ENCODE measurements at regions not wholly inside any gene's neighbourhood (a gene's known extent, or its start where the extent isn't known, plus 50 kb on each side); places are given as distances from the start of the nearest gene placed in this dataset.
"Not testable (repeated sequence)": the region's sequence is repeated elsewhere in the genome, so short reads cannot be mapped to it uniquely, and the experiment has no call there.

- DNase-seq: no peak
Observed at GRCh38 chr6:121944354-121944753, 455.1 kb upstream of the HSF2 start.

- DNase-seq: no peak
Observed at GRCh38 chr6:121951123-121951522, 448.3 kb upstream of the HSF2 start.

GRCh38 chr6:121951918-121952379, 447.5 kb upstream of the HSF2 start:
- no peak for DNase-seq

GRCh38 chr6:121955401-121955800, 444.1 kb upstream of the HSF2 start:
- not testable (repeated sequence) for DNase-seq

GRCh38 chr6:121956782-121957181, 442.7 kb upstream of the HSF2 start:
- no peak for DNase-seq

GRCh38 chr6:121959501-121959900, 440.0 kb upstream of the HSF2 start:
- no peak for DNase-seq

- no peak for DNase-seq
Observed at GRCh38 chr6:121961619-121962125, 437.8 kb upstream of the HSF2 start.

- DNase-seq: no peak
Observed at GRCh38 chr6:121963826-121964225, 435.6 kb upstream of the HSF2 start.

GRCh38 chr6:121965739-121966138, 433.7 kb upstream of the HSF2 start:
- no peak for DNase-seq

- no peak for DNase-seq
Observed at GRCh38 chr6:121967631-121968030, 431.8 kb upstream of the HSF2 start.

GRCh38 chr6:121971931-121972335, 427.5 kb upstream of the HSF2 start:
- DNase-seq: no peak

- DNase-seq: no peak
Observed at GRCh38 chr6:121984956-121985355, 414.5 kb upstream of the HSF2 start.

- DNase-seq: no peak
Observed at GRCh38 chr6:121993362-121993761, 406.1 kb upstream of the HSF2 start.

GRCh38 chr6:121994919-121995318, 404.5 kb upstream of the HSF2 start:
- no peak for DNase-seq

GRCh38 chr6:121998631-121999030, 400.8 kb upstream of the HSF2 start:
- DNase-seq: no peak

- no peak for DNase-seq
Observed at GRCh38 chr6:121999456-122000065, 399.9 kb upstream of the HSF2 start.

- DNase-seq: no peak
Observed at GRCh38 chr6:122005661-122006060, 393.8 kb upstream of the HSF2 start.

GRCh38 chr6:122007339-122007738, 392.1 kb upstream of the HSF2 start:
- DNase-seq: no peak

- DNase-seq: no peak
Observed at GRCh38 chr6:122008101-122008999, 391.1 kb upstream of the HSF2 start.

GRCh38 chr6:122009000-122009350, 390.5 kb upstream of the HSF2 start:
- DNase-seq: no peak

- no peak for DNase-seq
Observed at GRCh38 chr6:122012578-122012977, 386.9 kb upstream of the HSF2 start.

- no peak for DNase-seq
Observed at GRCh38 chr6:122014961-122015360, 384.5 kb upstream of the HSF2 start.

- no peak for DNase-seq
Observed at GRCh38 chr6:122020588-122021264, 378.7 kb upstream of the HSF2 start.

GRCh38 chr6:122025104-122025503, 374.3 kb upstream of the HSF2 start:
- no peak for DNase-seq

Data from NCI-H510A (cell line).